Activated naive CD4-positive, alpha-beta T cell treated with Interleukin-2 at 50 U/mL for 16 hours (primary cell): ENCODE measurements at regions not wholly inside any gene's neighbourhood (a gene's known extent, or its start where the extent isn't known, plus 50 kb on each side); places are given as distances from the start of the nearest gene placed in this dataset.

ENCODE experiments used
- DNase-seq: peaks from one replicate; pipeline ENCODE4 v3.0.0-alpha.2; 2020

DNA sequence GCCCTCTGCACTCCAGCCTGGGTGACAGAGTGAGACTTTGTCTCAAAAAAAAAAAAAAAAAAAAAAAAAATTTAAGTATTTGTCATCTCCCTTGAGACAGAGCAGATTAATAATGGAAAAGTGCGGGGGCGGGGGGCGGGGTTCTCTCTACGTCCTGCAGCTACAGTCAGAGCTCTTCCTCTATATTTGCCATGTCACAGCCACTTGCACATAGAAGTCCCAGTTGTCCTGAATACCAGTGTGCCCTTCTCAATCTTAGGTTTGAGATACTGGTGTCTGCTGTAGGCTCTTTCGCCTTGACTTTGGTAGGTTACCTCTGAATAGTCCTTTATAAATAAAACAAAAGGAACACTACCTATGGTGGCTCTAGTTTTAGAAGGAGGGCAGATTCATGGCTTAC is 237.8 kb upstream of the PGRMC2 start:
- no peak for DNase-seq

DNA sequence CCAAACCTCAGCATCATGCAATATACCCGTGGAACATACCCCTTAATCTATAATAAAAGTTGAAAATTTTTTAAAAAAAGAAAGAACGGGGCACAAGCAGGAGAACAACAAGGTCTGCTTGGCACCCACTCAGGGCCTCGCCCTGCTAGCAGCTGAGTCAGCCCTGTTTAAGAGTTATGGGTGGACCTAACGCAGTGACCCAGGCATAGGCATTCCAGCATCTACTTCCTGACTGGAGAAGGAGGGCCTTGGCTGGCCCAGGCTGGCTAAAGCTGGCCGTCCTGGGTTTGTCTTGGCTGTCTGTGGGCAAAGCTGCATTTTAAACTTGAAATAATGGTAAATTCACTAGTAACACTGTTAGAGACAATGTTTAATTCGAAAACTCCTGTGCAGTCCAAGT is 236.7 kb upstream of the PGRMC2 start:
- no peak for DNase-seq

DNA sequence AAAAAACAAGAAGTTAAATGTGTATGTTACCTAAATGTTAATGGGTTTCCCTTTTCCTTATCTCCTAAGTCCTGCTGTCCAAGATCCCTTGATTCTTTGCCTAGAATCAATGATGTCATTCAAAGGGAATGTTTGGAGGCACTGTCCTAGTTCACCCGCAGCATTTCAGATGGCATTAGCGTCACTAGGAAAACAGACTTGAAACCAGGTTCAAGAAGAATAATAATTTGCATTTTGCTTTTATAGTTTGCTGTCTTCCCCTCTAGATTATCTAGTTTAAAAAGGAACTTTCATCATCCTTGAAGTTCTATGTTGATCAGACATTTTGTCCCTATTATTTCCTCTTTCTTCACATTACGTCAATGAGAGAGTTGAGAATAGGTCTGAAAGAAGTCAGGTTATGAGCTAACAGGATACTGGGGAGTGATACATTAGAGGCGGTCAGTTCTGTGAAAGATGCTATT is 234.1 kb upstream of the PGRMC2 start:
- DNase-seq = no peak

GRCh38 chr4:128521156-128521555 is 233.5 kb upstream of the PGRMC2 start:
- DNase-seq = no peak

DNA sequence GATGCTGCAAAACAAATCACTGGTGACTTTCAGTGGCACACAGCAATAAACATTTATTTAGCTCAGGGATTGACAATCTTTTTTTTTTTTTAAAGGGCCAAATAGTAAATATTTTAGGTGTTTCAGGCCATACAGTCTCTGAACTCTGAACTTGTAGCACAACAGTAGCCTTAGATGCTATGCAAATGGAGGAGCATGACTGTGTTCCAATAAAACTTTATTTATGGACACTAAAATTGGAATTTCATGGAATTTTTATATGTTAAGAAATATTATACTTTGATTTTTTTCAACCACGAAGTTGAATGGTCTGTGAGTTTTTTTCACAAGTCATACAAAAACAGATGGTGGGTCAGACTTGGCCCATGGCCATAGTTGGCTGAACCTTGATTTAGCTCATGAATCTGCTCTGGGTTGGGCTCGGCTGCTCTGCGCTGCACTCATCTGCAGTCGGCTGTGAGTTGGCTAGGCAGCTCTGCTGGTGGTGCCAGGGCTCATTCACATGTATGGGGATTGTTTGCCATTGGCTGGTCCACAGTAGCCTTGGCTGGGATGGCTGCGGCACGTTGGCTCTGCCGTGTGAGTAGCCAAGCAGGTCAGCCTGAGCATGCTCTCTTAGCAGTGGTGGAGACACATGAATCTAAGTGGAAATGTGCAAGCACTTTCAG is 231.7 kb upstream of the PGRMC2 start:
- no peak for DNase-seq

- no peak for DNase-seq
Measured at GRCh38 chr4:128517739-128518510, 230.3 kb upstream of the PGRMC2 start.

DNA sequence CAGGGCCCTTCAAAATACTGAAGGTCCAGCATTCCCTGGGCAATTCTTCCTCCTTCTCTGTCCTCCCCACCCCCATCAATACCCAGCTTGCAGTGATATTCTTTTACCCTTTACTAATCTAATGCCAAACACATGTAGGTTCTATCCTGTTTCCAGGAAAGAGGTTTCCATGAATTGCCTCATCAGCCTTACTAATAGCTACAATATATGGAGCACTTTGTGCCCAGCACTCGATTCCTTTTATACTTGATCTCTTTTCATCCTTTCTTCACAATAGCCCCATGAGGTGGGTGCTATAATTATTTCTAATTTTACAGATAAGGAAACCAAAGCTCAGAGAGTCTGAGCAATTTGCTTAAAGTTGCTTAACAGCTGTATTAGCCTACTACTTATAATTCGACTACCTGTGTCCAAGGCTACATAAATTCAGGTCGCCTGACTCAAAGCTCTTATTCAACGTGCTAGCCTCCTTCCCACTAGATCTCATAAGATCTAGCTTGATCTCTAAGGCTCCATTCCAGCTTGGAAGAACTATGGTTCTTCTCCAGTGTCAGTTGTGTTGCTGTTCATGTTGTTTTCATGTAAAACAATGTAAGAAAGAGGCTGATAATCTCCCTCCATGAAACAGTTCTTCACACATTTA is 229.6 kb upstream of the PGRMC2 start:
- DNase-seq = no peak

DNA sequence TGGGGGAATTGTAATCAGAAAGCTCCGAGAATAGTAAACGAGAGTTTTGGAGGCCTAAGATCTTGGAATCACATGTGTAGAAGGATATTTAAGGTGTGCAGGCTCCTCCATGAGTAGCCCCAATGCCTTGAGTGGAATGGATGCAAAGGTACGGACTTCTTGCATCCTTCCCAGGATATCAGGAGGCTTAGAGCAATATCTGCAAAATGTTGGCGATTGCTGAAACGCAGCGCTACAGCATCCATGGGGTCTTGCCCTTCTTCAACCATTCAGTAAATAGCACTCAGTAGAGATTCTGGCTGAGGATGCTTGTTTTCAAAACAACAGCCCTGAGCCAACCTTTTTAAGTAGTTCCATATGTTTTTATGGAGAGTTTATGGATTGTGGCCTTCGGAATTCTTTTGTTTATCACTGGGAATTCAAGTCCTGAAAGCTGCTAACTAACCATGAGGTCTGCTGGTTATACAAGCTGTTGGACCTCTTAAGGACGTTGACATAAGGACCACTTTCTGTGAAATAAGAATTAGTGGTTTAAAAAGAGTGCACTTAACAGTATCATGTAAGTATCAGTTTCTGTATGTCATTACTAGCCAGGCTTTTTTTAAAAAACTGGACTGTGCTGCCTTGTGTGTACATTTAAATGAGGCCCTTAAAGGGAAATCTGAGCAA is 228.8 kb upstream of the PGRMC2 start:
- DNase-seq = no peak

DNA sequence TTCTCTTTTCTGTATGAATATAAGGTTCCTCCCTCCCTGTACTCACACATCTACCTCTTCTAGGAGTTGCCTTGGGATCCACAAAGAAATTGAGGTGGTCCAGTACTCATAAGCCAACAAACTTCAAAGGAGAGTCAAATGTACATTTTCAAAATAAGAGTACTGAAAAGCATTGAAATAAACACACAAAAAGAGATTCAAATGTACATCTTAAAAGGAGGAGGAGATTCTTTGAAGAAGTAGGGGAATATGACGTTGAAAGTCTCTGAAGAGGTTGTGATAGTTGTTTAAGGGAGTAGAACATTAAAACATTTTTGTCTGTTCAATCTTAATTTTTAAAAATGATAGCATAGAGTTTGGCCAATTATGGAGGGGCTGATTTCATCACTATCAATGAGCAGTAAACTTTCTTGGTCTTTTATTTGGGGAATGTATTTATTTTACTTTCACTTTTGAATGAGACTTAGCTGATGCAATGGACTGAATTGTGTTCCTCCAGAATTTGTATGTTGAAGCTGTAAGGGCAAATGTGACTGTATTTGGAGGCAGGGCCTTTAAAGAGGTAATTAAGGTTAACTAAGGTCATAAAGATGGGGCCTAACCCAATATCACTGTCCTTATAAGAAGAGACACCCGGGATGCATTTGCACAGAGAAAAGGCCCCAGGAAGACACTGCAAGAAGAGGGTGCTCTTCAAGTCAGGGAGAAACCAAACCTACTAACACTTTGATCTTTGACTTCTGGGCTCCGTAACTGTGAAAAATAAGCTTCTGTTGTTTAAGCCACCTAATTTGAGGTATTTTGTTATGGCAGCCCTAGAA is 226.3 kb upstream of the PGRMC2 start:
- DNase-seq = no peak

- DNase-seq = no peak
Measured at GRCh38 chr4:128512767-128513322, 225.2 kb upstream of the PGRMC2 start.

DNA sequence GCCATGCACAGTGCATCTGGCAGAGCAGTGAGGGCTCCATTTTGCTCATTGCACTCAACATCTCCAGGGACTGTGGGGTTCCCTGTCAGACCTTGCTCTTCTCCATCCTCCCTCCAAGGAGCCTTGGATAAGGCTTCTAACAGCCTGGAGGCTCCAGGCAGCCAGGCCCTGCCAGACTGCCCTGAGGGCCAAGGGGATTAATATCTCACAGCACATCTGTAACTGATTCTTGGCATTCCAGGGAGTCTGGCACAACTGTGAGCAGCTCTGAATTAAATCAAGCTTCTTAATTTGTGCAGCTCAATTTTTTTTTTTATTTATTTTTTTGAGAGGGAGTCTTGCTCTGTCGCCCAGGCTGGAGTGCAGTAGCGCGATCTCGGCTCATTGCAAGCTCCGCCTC is 224.5 kb upstream of the PGRMC2 start:
- no peak for DNase-seq

GRCh38 chr4:128510850-128511249 is 223.2 kb upstream of the PGRMC2 start:
- DNase-seq = no peak

- no peak for DNase-seq
Measured at GRCh38 chr4:128502818-128503527, 215.4 kb upstream of the PGRMC2 start.

DNA sequence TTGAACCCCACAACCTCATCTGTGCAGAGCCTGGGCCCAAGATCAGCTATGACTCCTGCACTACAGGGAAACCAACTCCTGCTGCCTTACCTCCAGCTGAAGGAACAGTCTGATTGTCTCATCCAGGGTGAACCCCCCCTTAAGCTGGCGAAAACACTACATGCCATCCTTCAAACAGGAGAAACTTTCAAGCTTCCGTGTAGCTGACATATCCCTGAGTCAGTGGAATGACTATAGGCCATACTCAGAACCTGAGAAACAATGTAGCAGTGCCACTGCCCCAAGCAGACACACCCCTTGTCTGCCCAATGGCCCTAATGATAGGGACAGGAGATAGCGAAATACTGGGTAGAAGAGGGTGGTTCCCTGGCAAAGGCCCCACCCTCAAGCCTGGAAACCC is 213.6 kb upstream of the PGRMC2 start:
- DNase-seq = no peak

GRCh38 chr4:128488055-128488705 is 200.6 kb upstream of the PGRMC2 start:
- DNase-seq = no peak

DNA sequence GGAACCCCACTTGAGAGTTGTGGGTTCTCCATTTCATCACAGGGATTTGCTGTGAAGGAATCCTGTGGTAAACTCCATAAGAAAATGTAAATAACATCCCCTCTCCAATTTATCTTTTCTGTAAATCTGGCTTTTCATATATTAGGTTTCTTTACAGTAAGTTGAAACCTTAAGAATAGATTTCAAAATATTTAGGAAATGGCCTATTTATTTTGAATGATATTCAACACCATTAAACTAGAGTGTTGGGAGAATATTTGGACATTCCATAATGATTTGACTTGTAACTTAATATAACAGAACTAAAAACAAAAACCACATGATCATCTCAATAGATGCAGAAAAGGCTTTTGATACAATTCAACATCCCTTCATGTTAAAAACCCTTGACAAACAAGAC is 197.3 kb upstream of the PGRMC2 start:
- no peak for DNase-seq

DNA sequence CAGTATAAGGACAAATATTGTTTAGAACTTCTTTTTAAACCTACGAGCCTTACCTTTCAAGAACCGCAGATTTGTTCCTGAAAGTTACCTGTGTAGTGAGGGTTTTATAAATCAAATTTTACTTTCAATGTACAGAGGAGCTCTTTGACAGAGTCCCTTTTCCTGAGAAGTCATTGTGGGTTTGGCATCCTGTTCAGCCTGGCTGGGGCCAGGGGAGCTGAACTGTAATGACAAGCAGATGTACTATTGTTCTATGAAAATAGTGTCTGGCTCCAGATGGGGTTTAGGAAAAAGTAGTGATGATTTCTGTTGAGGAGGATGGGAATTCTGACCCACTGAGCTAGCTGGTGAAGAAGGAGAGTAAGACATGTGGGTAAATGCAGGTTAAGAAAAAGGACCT is 196.2 kb upstream of the PGRMC2 start:
- DNase-seq = no peak

GRCh38 chr4:128483041-128483440 is 195.4 kb upstream of the PGRMC2 start:
- no peak for DNase-seq

DNA sequence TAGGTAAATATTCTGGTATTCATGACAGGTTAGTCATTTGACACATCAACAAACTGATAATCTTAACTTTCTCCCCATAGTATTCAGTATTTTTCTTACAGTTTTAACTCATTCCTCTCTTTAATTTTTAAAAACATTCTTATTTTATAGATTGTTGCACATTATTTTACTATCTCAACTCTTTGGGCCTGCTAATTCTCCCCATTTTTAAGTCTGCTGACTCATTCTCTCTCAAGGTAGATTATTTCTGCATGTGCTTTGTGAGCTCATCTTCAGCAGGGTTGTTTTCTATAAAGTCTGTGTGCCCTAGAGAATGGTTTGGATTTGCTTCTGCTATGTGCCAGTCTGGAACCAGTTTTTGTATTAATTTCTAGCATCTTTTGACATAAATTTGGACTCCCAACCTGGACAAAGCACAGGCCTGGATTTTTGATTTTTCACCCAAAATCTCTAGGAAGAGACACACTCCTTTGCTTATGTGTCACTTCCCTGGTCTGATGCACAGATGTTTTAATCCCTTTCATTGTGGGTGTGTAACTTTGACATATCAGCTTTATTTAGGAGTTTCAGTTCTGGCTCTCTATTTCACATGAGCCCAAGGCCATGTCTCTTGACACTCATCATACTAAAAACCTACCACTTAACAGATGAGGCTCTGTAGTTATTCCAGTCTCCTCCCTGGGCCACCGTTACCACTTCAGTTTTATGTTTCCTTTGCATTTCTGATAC is 194.3 kb upstream of the PGRMC2 start:
- DNase-seq = no peak

- DNase-seq = no peak
Measured at GRCh38 chr4:128480945-128481344, 193.3 kb upstream of the PGRMC2 start.
